CD4-positive, alpha-beta T cell treated with Interleukin-6 for 4 hours (primary cell): ENCODE measurements at regions not wholly inside any gene's neighbourhood (a gene's known extent, or its start where the extent isn't known, plus 50 kb on each side); places are given as distances from the start of the nearest gene placed in this dataset.
"Not testable (repeated sequence)": the region's sequence is repeated elsewhere in the genome, so short reads cannot be mapped to it uniquely, and the experiment has no call there.

ENCODE experiments used
- DNase-seq: peaks from one replicate; pipeline ENCODE4 v3.0.0-alpha.2; 2020; ENCODE audit warnings: mixed read lengths

GRCh38 chr17:21470422-21470821 lies 94.3 kb downstream of the KCNJ12 start:
- DNase-seq, result not testable (repeated sequence)

- no peak for DNase-seq
Measured at GRCh38 chr17:21470861-21471260, 94.7 kb downstream of the KCNJ12 start.

GRCh38 chr17:21474815-21475214 lies 98.7 kb downstream of the KCNJ12 start:
- DNase-seq, result no peak

- DNase-seq, result no peak
Measured at GRCh38 chr17:21475571-21475970, 99.4 kb downstream of the KCNJ12 start.

- DNase-seq, result no peak
Measured at GRCh38 chr17:21476867-21477266, 100.7 kb downstream of the KCNJ12 start.

GRCh38 chr17:21482189-21482865 lies 106.2 kb downstream of the KCNJ12 start:
- DNase-seq, result no peak

GRCh38 chr17:21488043-21488442 lies 111.9 kb downstream of the KCNJ12 start:
- not testable (repeated sequence) for DNase-seq

- DNase-seq, result no peak
Measured at GRCh38 chr17:21493993-21494392, 117.8 kb downstream of the KCNJ12 start.

- DNase-seq, result no peak
Measured at GRCh38 chr17:21495281-21495680, 119.1 kb downstream of the KCNJ12 start.

- DNase-seq, result no peak
Measured at GRCh38 chr17:21500064-21500463, 123.9 kb downstream of the KCNJ12 start.

- DNase-seq, result not testable (repeated sequence)
Measured at GRCh38 chr17:21501927-21502700, 126.0 kb downstream of the KCNJ12 start.

- DNase-seq, result no peak
Measured at GRCh38 chr17:21505819-21506815, 130.0 kb downstream of the KCNJ12 start.

GRCh38 chr17:21507806-21508205 lies 131.6 kb downstream of the KCNJ12 start:
- DNase-seq, result not testable (repeated sequence)

- DNase-seq, result no peak
Measured at GRCh38 chr17:21508211-21508610, 132.1 kb downstream of the KCNJ12 start.

- not testable (repeated sequence) for DNase-seq
Measured at GRCh38 chr17:21509356-21509755, 133.2 kb downstream of the KCNJ12 start.

GRCh38 chr17:21510686-21511362 lies 134.7 kb downstream of the KCNJ12 start:
- no peak for DNase-seq

GRCh38 chr17:21511363-21512195 lies 135.4 kb downstream of the KCNJ12 start:
- peak; percentile 70 for DNase-seq

GRCh38 chr17:21512307-21513011 lies 136.3 kb downstream of the KCNJ12 start:
- DNase-seq, result no peak

- peak; percentile 82 for DNase-seq
Measured at GRCh38 chr17:21513012-21513570, 136.9 kb downstream of the KCNJ12 start.

GRCh38 chr17:21514567-21514966 lies 138.4 kb downstream of the KCNJ12 start:
- DNase-seq, result not testable (repeated sequence)
